ENCODE measurements at regions not wholly inside any gene's neighbourhood (a gene's known extent, or its start where the extent isn't known, plus 50 kb on each side); places are given as distances from the start of the nearest gene placed in this dataset.
"Not testable (repeated sequence)": the region's sequence is repeated elsewhere in the genome, so short reads cannot be mapped to it uniquely, and the experiment has no call there.

- no peak for DNase-seq (ENCODE audit: low read depth)
These were observed 847.3 kb upstream of the CDH8 start for GRCh38 chr16:62883509-62883908.

DNA sequence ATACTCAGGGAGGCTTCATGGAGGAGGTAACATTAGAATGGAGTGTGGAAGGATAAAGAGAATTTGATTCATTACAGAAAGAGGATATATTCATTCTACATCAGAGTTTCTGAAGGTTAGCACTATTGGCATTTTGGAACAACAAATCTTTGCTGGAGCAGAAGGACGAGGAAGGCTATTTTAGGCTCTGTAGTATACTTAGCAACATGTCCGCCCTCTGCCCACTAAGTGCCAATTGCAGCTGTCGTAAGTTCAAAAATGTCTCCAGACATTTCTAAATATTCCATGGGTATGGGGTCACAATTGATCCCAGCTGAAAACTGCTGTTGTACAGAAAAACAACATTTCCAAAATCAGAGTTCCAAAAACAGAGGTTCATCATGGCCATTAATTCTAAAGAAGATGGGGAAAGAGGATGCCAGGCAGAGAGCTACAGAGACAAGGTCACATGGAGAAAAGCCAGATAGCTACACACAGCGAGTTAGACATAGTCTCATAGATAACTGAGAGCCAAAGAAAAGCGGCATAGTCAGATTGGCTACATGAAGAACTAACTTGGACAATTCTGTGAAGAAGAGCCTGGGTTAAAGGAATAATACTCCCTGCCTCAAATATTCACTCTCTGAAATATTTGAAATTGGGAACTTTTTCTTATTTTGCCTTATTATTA is 846.4 kb upstream of the CDH8 start:
- no peak for DNase-seq (ENCODE audit: low read depth)

- no peak for DNase-seq (ENCODE audit: low read depth)
These were observed 839.9 kb upstream of the CDH8 start for GRCh38 chr16:62876133-62876532.

GRCh38 chr16:62872339-62872738 is 836.1 kb upstream of the CDH8 start:
- no peak for DNase-seq (ENCODE audit: low read depth)

DNA sequence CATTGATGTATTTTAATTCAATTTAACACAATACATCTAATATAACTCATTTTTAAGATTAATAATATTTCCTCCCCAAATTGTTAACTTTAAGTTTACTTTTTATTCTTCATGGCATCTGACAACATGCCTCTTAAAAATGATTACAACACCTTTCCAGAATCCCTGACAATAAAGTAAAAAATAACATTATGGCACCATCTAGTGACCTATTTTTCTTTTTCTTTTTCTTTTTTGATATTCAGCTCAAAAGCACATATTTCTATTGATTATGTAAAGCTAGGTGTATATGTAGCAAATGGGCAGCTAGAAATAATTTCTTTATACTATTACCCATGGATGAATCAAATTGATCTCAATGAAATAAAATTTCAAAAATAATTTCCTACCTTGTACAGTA is 834.3 kb upstream of the CDH8 start:
- no peak for DNase-seq (ENCODE audit: low read depth)

- DNase-seq (ENCODE audit: low read depth) = no peak
These were observed 833.6 kb upstream of the CDH8 start for GRCh38 chr16:62869837-62870236.

DNA sequence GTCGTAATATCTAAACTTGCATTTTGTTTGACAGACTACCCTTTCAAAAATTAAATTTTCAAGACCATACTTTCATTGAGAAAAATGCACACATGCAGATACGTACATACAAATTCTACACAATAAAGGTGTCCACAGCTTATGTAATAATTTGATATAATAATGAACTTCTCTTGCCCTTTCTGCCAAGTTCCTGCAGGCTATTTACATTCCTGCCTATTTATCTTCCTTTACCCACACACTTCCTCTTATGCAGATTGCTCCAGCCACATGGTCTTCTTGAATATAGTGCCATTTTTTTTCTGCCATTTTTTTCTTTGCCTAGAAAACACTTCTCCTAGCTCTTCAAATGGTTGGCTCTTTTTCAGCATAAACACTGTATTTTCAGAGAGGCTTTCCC is 826.9 kb upstream of the CDH8 start:
- DNase-seq (ENCODE audit: low read depth) = no peak

GRCh38 chr16:62853887-62854286 is 817.6 kb upstream of the CDH8 start:
- no peak for DNase-seq (ENCODE audit: low read depth)

- no peak for DNase-seq (ENCODE audit: low read depth)
These were observed 810.3 kb upstream of the CDH8 start for GRCh38 chr16:62846399-62847057.

DNA sequence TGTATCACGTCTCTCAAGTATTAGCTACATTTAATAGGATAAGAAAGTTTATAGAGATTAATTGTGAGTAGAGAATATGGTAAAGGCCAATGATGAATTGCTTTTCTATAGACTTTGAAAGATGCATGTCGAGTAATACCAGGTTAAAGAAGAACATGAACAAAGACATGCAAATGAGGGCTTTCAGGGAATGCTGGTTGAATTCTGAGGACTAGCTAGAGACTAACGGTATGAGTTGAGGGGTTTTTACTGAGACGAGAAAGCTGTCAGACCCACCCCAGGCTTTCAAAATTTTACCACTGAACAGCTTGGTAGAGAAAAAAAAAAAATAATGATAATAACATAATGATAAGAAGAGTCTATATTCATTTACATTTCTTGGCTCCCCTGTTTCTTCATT is 796.0 kb upstream of the CDH8 start:
- DNase-seq (ENCODE audit: low read depth) = no peak

GRCh38 chr16:62831235-62831850 is 795.1 kb upstream of the CDH8 start:
- DNase-seq (ENCODE audit: low read depth) = no peak

DNA sequence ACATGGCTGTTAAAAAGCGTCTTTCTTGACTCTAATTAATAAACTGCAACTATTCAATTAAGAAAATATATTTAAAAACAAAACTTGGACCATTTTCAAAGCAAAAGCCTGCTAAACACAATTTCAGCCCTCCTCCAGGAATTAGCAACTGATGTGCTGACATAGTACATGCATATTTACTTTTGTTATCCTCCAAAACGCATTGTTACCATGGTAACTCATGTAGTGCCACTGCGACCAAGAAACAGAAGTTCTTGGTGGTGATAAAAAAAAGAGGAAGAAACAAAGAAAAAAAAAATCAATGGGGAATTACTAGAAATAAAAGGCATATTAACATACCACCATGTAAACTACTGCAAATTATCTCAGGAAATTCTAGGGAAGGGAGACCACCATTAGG is 793.4 kb upstream of the CDH8 start:
- no peak for DNase-seq (ENCODE audit: low read depth)

DNA sequence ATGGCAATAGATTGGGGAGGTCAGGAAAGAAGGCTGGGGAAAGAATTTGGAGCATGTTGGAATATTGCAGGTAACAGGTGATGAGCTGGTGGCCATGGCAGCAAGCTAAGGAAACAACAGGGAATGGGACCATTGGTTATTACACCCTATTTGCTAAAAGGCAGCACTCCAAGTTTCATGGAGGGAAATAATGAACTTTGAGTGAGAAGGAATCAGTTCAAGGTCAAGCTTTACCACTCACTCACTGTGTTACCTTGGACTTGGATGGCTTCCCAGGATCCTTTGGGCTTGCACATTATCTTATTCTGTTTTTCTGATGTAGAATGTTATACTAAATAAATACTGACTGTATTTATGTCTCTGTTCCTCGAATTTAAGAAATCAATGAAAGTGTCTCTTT is 792.8 kb upstream of the CDH8 start:
- DNase-seq (ENCODE audit: low read depth) = no peak

DNA sequence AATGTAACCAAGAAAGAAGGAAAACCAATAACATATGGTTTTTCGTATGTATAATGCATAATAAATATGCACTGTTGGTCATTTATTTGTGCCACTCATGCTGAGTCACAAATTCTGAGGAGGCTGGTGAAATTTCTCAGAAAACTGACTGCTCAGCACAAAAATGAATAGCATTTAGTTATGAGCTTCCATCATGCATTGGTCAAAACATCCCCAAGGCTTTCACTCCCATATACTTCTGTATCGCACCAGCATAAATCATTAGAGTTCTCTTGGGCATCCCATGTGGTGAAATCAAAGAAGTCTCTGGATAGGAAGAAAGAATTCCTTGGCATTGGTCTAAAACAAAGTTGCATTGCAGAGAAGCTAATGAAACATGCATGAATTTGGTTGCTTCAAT is 785.6 kb upstream of the CDH8 start:
- DNase-seq (ENCODE audit: low read depth) = no peak

DNA sequence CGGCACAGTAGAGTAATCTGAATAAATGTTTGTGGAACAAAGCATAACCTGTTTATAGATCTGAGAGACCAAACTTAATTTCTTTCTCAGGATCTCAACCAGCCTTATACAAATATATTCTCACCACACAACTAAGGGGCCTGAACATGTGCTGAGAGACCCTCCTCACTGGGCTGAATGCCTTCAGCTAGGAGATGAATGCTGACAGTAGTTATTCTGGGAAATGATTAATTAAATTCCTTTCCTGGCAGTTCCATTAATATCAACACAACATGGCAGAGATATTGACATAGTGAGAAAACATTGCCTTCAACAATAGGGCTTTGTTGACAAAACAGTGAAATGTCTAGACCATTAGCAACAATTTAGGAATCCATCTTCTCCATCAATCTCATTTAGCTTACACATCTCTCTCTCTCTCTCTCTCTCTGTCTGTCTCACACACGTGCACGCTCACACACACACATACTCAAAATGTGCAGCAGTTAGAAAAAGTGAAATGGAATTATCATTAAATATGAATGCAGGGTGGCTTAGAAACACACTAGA is 780.8 kb upstream of the CDH8 start:
- no peak for DNase-seq (ENCODE audit: low read depth)

DNA sequence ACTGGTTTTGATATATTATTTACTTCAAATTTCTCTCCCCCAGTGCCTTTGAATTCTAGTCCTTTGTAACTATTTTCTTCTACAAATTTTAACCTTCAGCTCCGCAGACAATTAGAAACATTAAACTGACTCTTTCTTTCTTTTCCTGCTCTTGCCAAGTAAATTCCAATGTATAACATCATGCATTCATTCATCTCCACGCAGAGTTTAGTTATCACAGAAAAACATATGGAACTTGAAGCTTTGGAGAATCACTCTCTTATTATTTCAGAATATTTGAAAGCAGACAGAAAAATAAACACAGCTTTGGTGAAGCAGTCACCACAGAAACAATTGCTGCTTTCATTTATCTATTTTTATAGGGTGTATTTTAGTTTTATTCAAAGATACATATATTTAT is 778.7 kb upstream of the CDH8 start:
- DNase-seq (ENCODE audit: low read depth) = no peak

- DNase-seq (ENCODE audit: low read depth) = no peak
These were observed 769.1 kb upstream of the CDH8 start for GRCh38 chr16:62805221-62805857.

- DNase-seq (ENCODE audit: low read depth) = no peak
These were observed 758.5 kb upstream of the CDH8 start for GRCh38 chr16:62794724-62795123.

DNA sequence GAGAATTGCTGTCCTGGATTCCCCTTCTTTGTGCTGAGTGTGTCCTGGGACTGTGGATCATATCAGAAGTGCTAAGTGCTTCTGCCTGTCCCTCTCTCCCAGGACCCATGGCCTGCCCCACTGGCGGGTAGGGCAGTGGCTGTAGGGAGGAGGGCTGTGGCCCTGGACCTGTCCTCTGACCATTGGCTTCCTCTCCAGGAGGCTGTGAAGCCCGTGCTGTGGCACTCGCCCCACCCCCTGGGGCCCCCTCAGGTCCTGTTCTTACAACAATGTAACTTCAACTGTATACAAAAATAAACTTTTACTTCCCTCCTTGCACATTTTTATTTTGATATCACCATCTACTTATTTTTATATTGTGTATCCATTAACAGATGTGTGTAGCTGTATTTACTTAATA is 743.8 kb upstream of the CDH8 start:
- not testable (repeated sequence) for DNase-seq (ENCODE audit: low read depth)

- DNase-seq (ENCODE audit: low read depth) = no peak
These were observed 728.3 kb upstream of the CDH8 start for GRCh38 chr16:62764572-62764971.

- no peak for DNase-seq (ENCODE audit: low read depth)
These were observed 724.2 kb upstream of the CDH8 start for GRCh38 chr16:62760398-62760797.

GRCh38 chr16:62755938-62756337 is 719.7 kb upstream of the CDH8 start:
- no peak for DNase-seq (ENCODE audit: low read depth)

DNA sequence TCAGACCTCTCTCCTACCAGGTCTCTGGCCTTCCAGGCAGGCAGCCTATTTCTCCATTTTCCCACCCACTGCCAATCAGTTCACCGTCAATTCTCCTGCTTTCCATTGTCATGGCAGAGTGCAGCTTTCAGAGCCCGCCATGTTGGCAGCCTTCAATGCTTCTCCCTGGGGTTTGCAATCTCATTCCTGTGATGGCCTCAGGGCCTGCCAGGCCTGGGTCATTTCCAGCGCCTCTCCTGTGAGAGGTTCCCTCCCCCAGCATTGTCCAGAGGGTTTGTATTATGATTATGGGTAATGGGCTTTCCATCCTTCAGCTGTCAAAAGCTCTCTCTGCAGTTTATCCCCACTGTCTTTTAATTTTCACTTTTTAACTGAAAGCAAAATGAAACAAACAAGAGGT is 716.6 kb upstream of the CDH8 start:
- no peak for DNase-seq (ENCODE audit: low read depth)

All from GM04503 (cell line).